Vagina (tissue), 2 donors: ENCODE measurements at regions not wholly inside any gene's neighbourhood (a gene's known extent, or its start where the extent isn't known, plus 50 kb on each side); places are given as distances from the start of the nearest gene placed in this dataset.
"Not testable (repeated sequence)": the region's sequence is repeated elsewhere in the genome, so short reads cannot be mapped to it uniquely, and the experiment has no call there.

Experiments used
- DNase-seq, 2 donors: peaks; one replicate each; pipeline ENCODE4 v3.0.0-alpha.2; 2017; ENCODE audit errors: extremely low spot score in 2 of 2
- H3K27ac ChIP-seq: fragments of 200-600 bp; sonication (generic); one replicate; pipeline ENCODE4 v1.5.1; 2019
- H3K27me3 ChIP-seq: fragments of 200-600 bp; sonication (generic); one replicate; pipeline ENCODE4 v1.5.1; 2019
- H3K36me3 ChIP-seq, 2 donors: fragments of 200-600 bp; sonication (generic); one replicate each; pipeline ENCODE4 v1.5.1; 2017 to 2019
- H3K4me1 ChIP-seq: fragments of 200-600 bp; sonication (generic); one replicate; pipeline ENCODE4 v1.5.1; 2019
- H3K4me3 ChIP-seq, 2 donors: fragments of 200-600 bp; sonication (generic); 1 replicate in 1 of 2; 2 replicates in 1 of 2; pipeline ENCODE4 v1.5.1; 2016 to 2019
- H3K9me3 ChIP-seq: fragments of 200-600 bp; sonication (generic); one replicate; pipeline ENCODE4 v1.5.1; 2019
- POLR2A ChIP-seq, 2 donors: fragments of 450-650 bp; IDR thresholded peaks; one replicate each; pipeline ENCODE4 v1.6.1; 2017; ENCODE audit warnings: antibody characterized with exemption in 2 of 2, mild to moderate bottlenecking in 2 of 2, moderate library complexity in 2 of 2
- POLR2AphosphoS5 ChIP-seq, 2 donors: sonication (generic); formaldehyde crosslinking; IDR thresholded peaks; one replicate each; pipeline ENCODE4 v1.9.0; 2017; ENCODE audit warnings: antibody characterized with exemption in 2 of 2, mild to moderate bottlenecking in 2 of 2, low read depth in 1 of 2; ENCODE audit not compliant: insufficient read depth in 1 of 2
- intact Hi-C: fragments of 100-400 bp; cut with DNase I; formaldehyde crosslinking; loops from one replicate; pipeline ENCODE4 v1.15.1; 2023
- TF ChIP-seq, protein P1 (sequence below), 3 experiments: fragments of 450-650 bp in 2 of 3; fragments of 200-600 bp in 1 of 3; sonication (generic) in 1 of 3; IDR thresholded peaks; one replicate each; pipeline ENCODE4 v1.5.1; 2017 to 2019; ENCODE audit warnings: antibody characterized with exemption in 3 of 3, mild to moderate bottlenecking in 2 of 3, moderate library complexity in 2 of 3

DNA sequence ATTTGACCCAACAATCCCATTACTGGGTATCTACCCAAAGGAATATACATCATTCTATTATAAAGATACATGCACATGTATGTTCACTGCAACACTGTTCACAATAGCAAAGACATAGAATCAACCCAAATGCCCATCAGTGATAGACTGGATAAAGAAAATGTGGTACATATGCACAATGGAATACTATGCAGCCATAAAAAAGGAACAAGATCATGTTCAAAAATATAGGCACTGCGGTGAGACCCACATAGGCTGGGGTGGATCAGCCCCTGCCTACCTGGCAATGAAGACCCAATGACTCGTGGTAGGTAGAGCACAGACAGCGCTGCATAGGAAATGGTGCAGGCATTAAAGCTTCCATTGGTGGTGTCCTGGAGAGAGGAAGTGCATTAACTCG is 88.6 kb upstream of the NFIL3 start:
- H3K9me3 ChIP-seq, H3K27ac ChIP-seq, H3K4me1 ChIP-seq, H3K4me3 ChIP-seq, H3K27me3 ChIP-seq, DNase-seq, H3K36me3 ChIP-seq, intact Hi-C loops: not testable (repeated sequence)

DNA sequence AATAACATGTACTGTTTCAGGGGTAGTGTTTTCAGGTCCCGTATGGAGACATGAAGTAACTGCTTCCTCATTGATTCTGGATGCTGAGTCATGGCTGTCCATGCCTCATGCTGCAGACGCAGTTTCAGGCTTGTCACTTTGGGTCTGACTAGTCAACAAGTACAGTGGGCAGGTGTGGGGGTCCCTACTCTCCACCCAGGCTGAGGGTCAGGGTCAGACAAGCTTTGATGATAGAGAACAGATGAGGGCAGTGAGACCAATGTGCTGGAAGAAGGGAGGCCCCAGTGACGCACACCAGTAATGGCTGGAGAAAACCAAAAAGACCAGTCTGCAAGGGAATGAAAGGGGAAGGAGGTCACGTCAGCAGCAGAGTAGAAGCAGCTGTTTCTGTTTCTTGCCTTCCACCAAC is 80.0 kb upstream of the NFIL3 start:
- no peaks in the 10 kb centered on the region for H3K36me3 ChIP-seq
- no peak overlapping the region for H3K4me3 ChIP-seq
- TF ChIP-seq POLR2AphosphoS5 (IDR thresholded peaks at IDR 0.05; ENCODE audit: insufficient read depth in 1 of 2, low read depth in 1 of 2) (no peak), POLR2A (IDR thresholded peaks at IDR 0.05) (no peak)
- TF ChIP-seq, protein P1, sequence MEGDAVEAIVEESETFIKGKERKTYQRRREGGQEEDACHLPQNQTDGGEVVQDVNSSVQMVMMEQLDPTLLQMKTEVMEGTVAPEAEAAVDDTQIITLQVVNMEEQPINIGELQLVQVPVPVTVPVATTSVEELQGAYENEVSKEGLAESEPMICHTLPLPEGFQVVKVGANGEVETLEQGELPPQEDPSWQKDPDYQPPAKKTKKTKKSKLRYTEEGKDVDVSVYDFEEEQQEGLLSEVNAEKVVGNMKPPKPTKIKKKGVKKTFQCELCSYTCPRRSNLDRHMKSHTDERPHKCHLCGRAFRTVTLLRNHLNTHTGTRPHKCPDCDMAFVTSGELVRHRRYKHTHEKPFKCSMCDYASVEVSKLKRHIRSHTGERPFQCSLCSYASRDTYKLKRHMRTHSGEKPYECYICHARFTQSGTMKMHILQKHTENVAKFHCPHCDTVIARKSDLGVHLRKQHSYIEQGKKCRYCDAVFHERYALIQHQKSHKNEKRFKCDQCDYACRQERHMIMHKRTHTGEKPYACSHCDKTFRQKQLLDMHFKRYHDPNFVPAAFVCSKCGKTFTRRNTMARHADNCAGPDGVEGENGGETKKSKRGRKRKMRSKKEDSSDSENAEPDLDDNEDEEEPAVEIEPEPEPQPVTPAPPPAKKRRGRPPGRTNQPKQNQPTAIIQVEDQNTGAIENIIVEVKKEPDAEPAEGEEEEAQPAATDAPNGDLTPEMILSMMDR (IDR thresholded peaks at IDR 0.05): no peak
- intact Hi-C loops: no loop called here
- H3K27ac ChIP-seq: no peak overlapping the region
- no peak for DNase-seq
- no peaks in the 10 kb centered on the region for H3K4me1 ChIP-seq
- H3K27me3 ChIP-seq: no peaks in the 10 kb centered on the region
- no peaks in the 10 kb centered on the region for H3K9me3 ChIP-seq

DNA sequence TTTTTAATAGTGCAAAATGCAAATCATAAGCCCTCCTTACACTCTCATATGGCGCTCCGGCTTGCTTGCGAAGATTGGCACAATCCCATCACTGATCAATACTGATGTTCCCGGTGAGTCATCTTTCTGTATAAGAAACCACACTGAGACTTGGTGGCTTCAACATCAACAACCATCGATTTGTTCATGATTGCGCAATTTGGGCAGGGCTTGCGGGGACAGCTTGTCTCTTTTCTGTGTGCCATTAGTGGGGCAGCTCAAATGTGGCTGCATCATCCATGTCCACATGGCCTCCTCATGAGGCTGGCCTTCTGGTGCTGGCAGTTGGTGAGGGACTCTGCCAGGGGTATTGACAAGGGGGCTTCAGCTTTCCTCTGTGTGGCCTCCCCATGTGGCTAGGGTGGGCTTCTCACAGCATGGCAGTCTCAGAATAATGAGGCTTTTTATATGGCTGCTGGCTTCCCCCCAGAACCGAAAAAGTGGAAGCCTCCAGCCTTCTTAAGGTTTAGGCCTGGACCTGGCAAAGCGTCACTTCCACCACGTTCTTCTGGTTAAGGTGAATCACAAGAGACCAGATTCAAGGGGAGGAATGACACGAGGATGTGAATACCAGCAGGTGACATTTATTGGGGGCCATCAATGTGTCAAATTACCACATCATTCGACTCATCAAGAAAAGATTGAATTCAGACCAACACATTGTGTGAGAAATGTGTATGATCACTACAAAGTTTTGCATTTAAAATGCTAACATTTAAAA is 79.5 kb upstream of the NFIL3 start:
- Histone ChIP-seq H3K27me3 (no peaks in the 10 kb centered on the region), H3K4me1 (no peaks in the 10 kb centered on the region), H3K36me3 (no peaks in the 10 kb centered on the region), H3K9me3 (no peaks in the 10 kb centered on the region), H3K27ac (no peak overlapping the region), H3K4me3 (no peak overlapping the region)
- TF ChIP-seq POLR2A (IDR thresholded peaks at IDR 0.05) (no peak), POLR2AphosphoS5 (IDR thresholded peaks at IDR 0.05; ENCODE audit: insufficient read depth in 1 of 2, low read depth in 1 of 2) (no peak)
- TF ChIP-seq, protein P1 (IDR thresholded peaks at IDR 0.05): no peak
- no peak for DNase-seq
- intact Hi-C loops: no loop called here

DNA sequence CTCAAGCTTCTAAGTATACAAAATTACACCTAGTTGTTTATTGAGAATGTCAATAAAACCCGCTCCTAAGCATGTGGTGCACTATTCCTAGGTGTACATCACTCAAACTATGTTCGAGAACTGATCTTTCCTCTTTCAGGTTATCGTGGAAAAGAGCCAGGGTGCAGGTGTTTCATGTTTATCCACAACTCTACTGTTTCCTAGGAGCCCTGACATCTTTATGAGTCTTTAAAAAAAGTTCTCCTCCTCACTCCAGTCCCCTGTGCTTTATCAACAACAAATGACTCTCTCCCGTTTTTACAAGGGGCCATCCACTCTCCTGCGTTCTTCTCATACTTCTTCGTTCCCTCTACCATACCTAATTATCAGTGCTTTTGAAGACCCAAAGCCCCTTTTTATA is 78.8 kb upstream of the NFIL3 start:
- TF ChIP-seq, protein P1 (IDR thresholded peaks at IDR 0.05): no peak
- TF ChIP-seq POLR2A (IDR thresholded peaks at IDR 0.05) (no peak), POLR2AphosphoS5 (IDR thresholded peaks at IDR 0.05; ENCODE audit: insufficient read depth in 1 of 2, low read depth in 1 of 2) (peak in 1 of 2 donors; percentile 15)
- no peaks in the 10 kb centered on the region for H3K36me3 ChIP-seq
- intact Hi-C loops: no loop called here
- H3K4me1 ChIP-seq: no peaks in the 10 kb centered on the region
- H3K27me3 ChIP-seq: no peaks in the 10 kb centered on the region
- H3K9me3 ChIP-seq: no peaks in the 10 kb centered on the region
- no peak overlapping the region for H3K4me3 ChIP-seq
- DNase-seq: no peak
- no peak overlapping the region for H3K27ac ChIP-seq

DNA sequence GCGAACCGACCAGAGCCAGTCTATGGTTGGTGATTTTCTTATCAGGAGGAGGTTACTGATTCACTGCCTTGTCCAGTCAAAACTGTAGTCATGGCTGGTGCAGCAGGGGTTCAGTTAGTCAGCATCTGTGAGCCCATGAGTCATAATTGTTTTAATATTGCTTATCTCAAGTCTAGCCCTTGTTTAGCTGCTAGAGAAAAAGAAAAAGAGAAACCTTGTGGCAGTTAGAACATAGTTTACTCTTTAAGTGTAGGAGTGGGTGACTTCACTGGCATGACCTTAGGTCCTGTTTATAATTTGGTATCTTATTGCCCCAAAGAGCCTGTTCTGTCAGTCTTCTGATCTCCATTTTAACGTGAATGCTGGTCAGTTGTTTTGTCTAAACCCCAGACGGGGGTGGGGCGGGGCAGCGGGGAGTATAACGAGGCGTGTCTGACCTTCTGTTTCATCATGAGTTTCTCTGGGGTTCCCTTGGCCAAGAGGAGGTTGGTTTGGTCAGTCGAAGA is 76.9 kb upstream of the NFIL3 start:
- Histone ChIP-seq H3K9me3 (no peaks in the 10 kb centered on the region), H3K36me3 (no peaks in the 10 kb centered on the region), H3K4me3 (no peak overlapping the region), H3K4me1 (no peaks in the 10 kb centered on the region), H3K27ac (no peak overlapping the region), H3K27me3 (no peaks in the 10 kb centered on the region)
- DNase-seq: no peak
- no peak for TF ChIP-seq POLR2A (IDR thresholded peaks at IDR 0.05)
- TF ChIP-seq, protein P1 (IDR thresholded peaks at IDR 0.05): no peak
- TF ChIP-seq POLR2AphosphoS5 (IDR thresholded peaks at IDR 0.05; ENCODE audit: insufficient read depth in 1 of 2, low read depth in 1 of 2): no peak
- intact Hi-C loops: no loop called here
